B cell (primary cell): ENCODE measurements at regions not wholly inside any gene's neighbourhood (a gene's known extent, or its start where the extent isn't known, plus 50 kb on each side); places are given as distances from the start of the nearest gene placed in this dataset.

ENCODE experiments used
- CTCF ChIP-seq: fragments of 200-600 bp; IDR thresholded peaks from one replicate; pipeline ENCODE4 v1.8.0; 2022; ENCODE audit warnings: antibody characterized with exemption, mild to moderate bottlenecking
- EZH2 ChIP-seq: IDR thresholded peaks from 2 replicates; pipeline ENCODE4 v1.6.1; 2012; ENCODE audit warnings: borderline replicate concordance, low read depth, mild to moderate bottlenecking, moderate library complexity, low read length; ENCODE audit not compliant: insufficient read depth, poor library complexity, severe bottlenecking

- TF ChIP-seq CTCF (no peak), EZH2 (no peak)
Measured at GRCh38 chr15:39502611-39503195, 78.2 kb upstream of the THBS1 start.
